ENCODE measurements at regions not wholly inside any gene's neighbourhood (a gene's known extent, or its start where the extent isn't known, plus 50 kb on each side); places are given as distances from the start of the nearest gene placed in this dataset.

- H3K4me3 ChIP-seq (ENCODE audit: low read length in 2 of 2), result no peak overlapping the region
- no peaks in the 10 kb centered on the region for H3K4me1 ChIP-seq (ENCODE audit: control insufficient read depth, insufficient read depth, low read length)
- H3K9me3 ChIP-seq (ENCODE audit: control insufficient read depth in 2 of 2, low read length in 2 of 2), result peaks cover 0 to 45% of the 10 kb centered on the region in 2 donors
- no peaks in the 10 kb centered on the region for H3K36me3 ChIP-seq (ENCODE audit: control insufficient read depth in 2 of 2, insufficient read depth in 2 of 2, low read length in 2 of 2)
- H3K27ac ChIP-seq (ENCODE audit: low read length), result no peak overlapping the region
- H3K27me3 ChIP-seq (ENCODE audit: control insufficient read depth in 1 of 2, insufficient read depth in 2 of 2, low read length in 2 of 2), result no peaks in the 10 kb centered on the region
- no peak overlapping the region for H3K9ac ChIP-seq (ENCODE audit: low read length in 2 of 2)
Observed at GRCh38 chr12:34379142-34379541, 356.8 kb downstream of the ALG10 start.

- no peaks in the 10 kb centered on the region for H3K27me3 ChIP-seq (ENCODE audit: control insufficient read depth in 1 of 2, insufficient read depth in 2 of 2, low read length in 2 of 2)
- peaks cover 0 to 48% of the 10 kb centered on the region in 2 donors for H3K9me3 ChIP-seq (ENCODE audit: control insufficient read depth in 2 of 2, low read length in 2 of 2)
- H3K4me3 ChIP-seq (ENCODE audit: low read length in 2 of 2), result no peak overlapping the region
- no peaks in the 10 kb centered on the region for H3K4me1 ChIP-seq (ENCODE audit: control insufficient read depth, insufficient read depth, low read length)
- no peaks in the 10 kb centered on the region for H3K36me3 ChIP-seq (ENCODE audit: control insufficient read depth in 2 of 2, insufficient read depth in 2 of 2, low read length in 2 of 2)
- no peak overlapping the region for H3K27ac ChIP-seq (ENCODE audit: low read length)
- no peak overlapping the region for H3K9ac ChIP-seq (ENCODE audit: low read length in 2 of 2)
Observed at GRCh38 chr12:34384693-34385092, 362.4 kb downstream of the ALG10 start.

DNA sequence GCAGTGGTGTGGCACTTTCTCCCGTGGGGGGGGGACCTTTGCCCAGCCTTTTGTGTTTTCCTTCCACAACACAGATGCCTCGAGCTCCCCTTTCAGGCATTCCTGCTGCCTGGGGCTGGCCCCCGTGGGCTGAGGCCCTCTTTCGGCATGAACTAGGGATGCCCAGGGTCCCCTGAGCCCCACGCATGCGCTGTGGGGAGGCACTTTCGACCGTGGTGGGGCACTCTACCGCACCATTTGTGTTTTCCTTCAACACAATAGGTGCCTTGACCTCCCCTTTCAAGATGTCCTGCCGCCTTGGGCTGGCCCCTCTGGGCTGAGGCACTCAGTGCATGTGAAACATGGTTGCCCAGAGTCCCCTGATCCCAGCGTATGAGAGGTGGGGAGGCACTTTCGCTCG, 363.7 kb downstream of the ALG10 start:
- no peak overlapping the region for H3K27ac ChIP-seq (ENCODE audit: low read length)
- H3K36me3 ChIP-seq (ENCODE audit: control insufficient read depth in 2 of 2, insufficient read depth in 2 of 2, low read length in 2 of 2), result no peaks in the 10 kb centered on the region
- H3K27me3 ChIP-seq (ENCODE audit: control insufficient read depth in 1 of 2, insufficient read depth in 2 of 2, low read length in 2 of 2), result peaks cover 0 to 2% of the 10 kb centered on the region in 2 donors
- H3K9me3 ChIP-seq (ENCODE audit: control insufficient read depth in 2 of 2, low read length in 2 of 2), result peaks cover 0 to 48% of the 10 kb centered on the region in 2 donors
- H3K9ac ChIP-seq (ENCODE audit: low read length in 2 of 2), result no peak overlapping the region
- no peak overlapping the region for H3K4me3 ChIP-seq (ENCODE audit: low read length in 2 of 2)
- H3K4me1 ChIP-seq (ENCODE audit: control insufficient read depth, insufficient read depth, low read length), result no peaks in the 10 kb centered on the region

DNA sequence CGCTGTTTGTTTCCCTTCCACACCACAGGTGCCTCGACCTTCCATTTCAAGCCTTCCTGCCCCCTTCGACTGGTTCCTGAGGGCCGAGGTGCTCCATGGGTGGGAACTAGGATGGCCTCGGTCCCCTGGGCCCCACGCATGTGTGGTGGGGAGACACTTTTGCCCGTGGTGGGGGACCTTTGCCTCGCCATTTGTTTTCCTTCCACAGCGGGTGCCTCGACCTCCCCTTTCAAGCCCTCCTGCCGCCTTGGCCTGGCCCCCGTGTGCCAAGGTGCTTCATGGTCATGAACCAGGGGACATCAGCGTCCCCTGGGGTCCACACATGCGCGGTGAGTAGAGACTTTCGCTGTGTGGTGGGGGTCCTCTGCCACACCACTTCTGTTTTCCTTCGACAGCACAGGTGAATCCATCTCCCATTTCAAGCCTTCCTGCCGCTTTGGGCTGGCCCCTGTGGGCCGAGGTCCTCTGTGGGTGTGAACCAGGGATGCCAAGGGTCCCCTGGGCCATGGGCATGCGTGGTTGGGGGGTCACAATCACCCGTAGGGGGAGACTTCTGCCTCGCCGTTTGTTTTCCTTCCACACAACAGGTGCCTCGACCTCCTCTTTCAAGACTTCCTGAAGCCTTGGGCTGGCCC, 364.4 kb downstream of the ALG10 start:
- H3K36me3 ChIP-seq (ENCODE audit: control insufficient read depth in 2 of 2, insufficient read depth in 2 of 2, low read length in 2 of 2), result no peaks in the 10 kb centered on the region
- no peaks in the 10 kb centered on the region for H3K4me1 ChIP-seq (ENCODE audit: control insufficient read depth, insufficient read depth, low read length)
- peaks cover 0 to 2% of the 10 kb centered on the region in 2 donors for H3K27me3 ChIP-seq (ENCODE audit: control insufficient read depth in 1 of 2, insufficient read depth in 2 of 2, low read length in 2 of 2)
- H3K4me3 ChIP-seq (ENCODE audit: low read length in 2 of 2), result no peak overlapping the region
- H3K9me3 ChIP-seq (ENCODE audit: control insufficient read depth in 2 of 2, low read length in 2 of 2), result peaks cover 0 to 47% of the 10 kb centered on the region in 2 donors
- H3K27ac ChIP-seq (ENCODE audit: low read length), result no peak overlapping the region
- H3K9ac ChIP-seq (ENCODE audit: low read length in 2 of 2), result no peak overlapping the region

- Histone ChIP-seq H3K27ac (ENCODE audit: low read length) (no peak overlapping the region), H3K36me3 (ENCODE audit: control insufficient read depth in 2 of 2, insufficient read depth in 2 of 2, low read length in 2 of 2) (no peaks in the 10 kb centered on the region), H3K9me3 (ENCODE audit: control insufficient read depth in 2 of 2, low read length in 2 of 2) (peaks cover 0 to 52% of the 10 kb centered on the region in 2 donors), H3K9ac (ENCODE audit: low read length in 2 of 2) (no peak overlapping the region), H3K4me1 (ENCODE audit: control insufficient read depth, insufficient read depth, low read length) (no peaks in the 10 kb centered on the region), H3K4me3 (ENCODE audit: low read length in 2 of 2) (no peak overlapping the region), H3K27me3 (ENCODE audit: control insufficient read depth in 1 of 2, insufficient read depth in 2 of 2, low read length in 2 of 2) (peaks cover 0 to 2% of the 10 kb centered on the region in 2 donors)
Observed at GRCh38 chr12:34387711-34388635, 365.7 kb downstream of the ALG10 start.

DNA sequence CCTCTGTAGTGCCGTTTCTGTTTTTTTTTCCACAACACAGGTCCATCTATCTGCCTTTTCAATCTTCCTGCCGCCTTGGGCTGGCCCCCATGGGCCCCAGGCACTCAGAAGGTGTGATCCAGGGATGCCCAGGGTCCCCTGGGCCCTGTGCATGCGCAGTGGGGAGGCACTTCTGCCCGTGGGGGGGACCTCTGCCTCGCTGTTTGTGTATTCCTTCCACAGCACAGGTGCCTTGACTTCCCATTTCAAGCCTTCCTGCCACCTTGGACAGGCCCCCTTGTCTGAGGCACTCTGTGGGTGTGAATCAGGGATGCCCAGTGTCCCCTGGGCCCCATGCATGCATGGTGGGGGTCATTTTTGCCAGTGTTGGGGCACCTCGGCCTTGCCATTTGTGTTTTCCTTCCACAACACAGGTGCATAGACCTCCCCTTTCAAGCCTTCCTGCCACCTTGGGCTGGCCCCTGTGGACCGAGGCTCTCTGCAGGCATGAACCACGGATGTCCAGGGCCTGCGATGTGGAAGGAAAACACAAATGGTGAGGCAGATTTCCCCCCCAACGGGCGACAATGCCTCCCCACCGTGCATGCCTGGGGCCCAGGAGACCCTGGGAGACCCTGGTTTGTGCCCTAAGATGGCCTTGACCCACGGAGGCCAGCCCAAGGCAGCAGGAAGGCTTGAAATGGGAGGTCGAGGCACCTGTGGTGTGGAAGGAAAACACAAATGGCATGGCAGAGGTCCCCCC, 366.5 kb downstream of the ALG10 start:
- H3K27me3 ChIP-seq (ENCODE audit: control insufficient read depth in 1 of 2, insufficient read depth in 2 of 2, low read length in 2 of 2), result peaks cover 0 to 2% of the 10 kb centered on the region in 2 donors
- no peak overlapping the region for H3K9ac ChIP-seq (ENCODE audit: low read length in 2 of 2)
- no peak overlapping the region for H3K4me3 ChIP-seq (ENCODE audit: low read length in 2 of 2)
- peaks cover 0 to 60% of the 10 kb centered on the region in 2 donors for H3K9me3 ChIP-seq (ENCODE audit: control insufficient read depth in 2 of 2, low read length in 2 of 2)
- no peaks in the 10 kb centered on the region for H3K36me3 ChIP-seq (ENCODE audit: control insufficient read depth in 2 of 2, insufficient read depth in 2 of 2, low read length in 2 of 2)
- no peak overlapping the region for H3K27ac ChIP-seq (ENCODE audit: low read length)
- H3K4me1 ChIP-seq (ENCODE audit: control insufficient read depth, insufficient read depth, low read length), result no peaks in the 10 kb centered on the region

GRCh38 chr12:34389378-34390170, 367.3 kb downstream of the ALG10 start:
- Histone ChIP-seq H3K36me3 (ENCODE audit: control insufficient read depth in 2 of 2, insufficient read depth in 2 of 2, low read length in 2 of 2) (no peaks in the 10 kb centered on the region), H3K9ac (ENCODE audit: low read length in 2 of 2) (no peak overlapping the region), H3K27me3 (ENCODE audit: control insufficient read depth in 1 of 2, insufficient read depth in 2 of 2, low read length in 2 of 2) (peaks cover 0 to 2% of the 10 kb centered on the region in 2 donors), H3K4me1 (ENCODE audit: control insufficient read depth, insufficient read depth, low read length) (no peaks in the 10 kb centered on the region), H3K4me3 (ENCODE audit: low read length in 2 of 2) (no peak overlapping the region), H3K9me3 (ENCODE audit: control insufficient read depth in 2 of 2, low read length in 2 of 2) (peaks cover 0 to 61% of the 10 kb centered on the region in 2 donors), H3K27ac (ENCODE audit: low read length) (no peak overlapping the region)

- peaks cover 0 to 63% of the 10 kb centered on the region in 2 donors for H3K9me3 ChIP-seq (ENCODE audit: control insufficient read depth in 2 of 2, low read length in 2 of 2)
- no peak overlapping the region for H3K9ac ChIP-seq (ENCODE audit: low read length in 2 of 2)
- H3K4me1 ChIP-seq (ENCODE audit: control insufficient read depth, insufficient read depth, low read length), result no peaks in the 10 kb centered on the region
- no peak overlapping the region for H3K4me3 ChIP-seq (ENCODE audit: low read length in 2 of 2)
- no peaks in the 10 kb centered on the region for H3K36me3 ChIP-seq (ENCODE audit: control insufficient read depth in 2 of 2, insufficient read depth in 2 of 2, low read length in 2 of 2)
- H3K27me3 ChIP-seq (ENCODE audit: control insufficient read depth in 1 of 2, insufficient read depth in 2 of 2, low read length in 2 of 2), result peaks cover 0 to 2% of the 10 kb centered on the region in 2 donors
- H3K27ac ChIP-seq (ENCODE audit: low read length), result no peak overlapping the region
Observed at GRCh38 chr12:34390171-34390841, 368.0 kb downstream of the ALG10 start.

DNA sequence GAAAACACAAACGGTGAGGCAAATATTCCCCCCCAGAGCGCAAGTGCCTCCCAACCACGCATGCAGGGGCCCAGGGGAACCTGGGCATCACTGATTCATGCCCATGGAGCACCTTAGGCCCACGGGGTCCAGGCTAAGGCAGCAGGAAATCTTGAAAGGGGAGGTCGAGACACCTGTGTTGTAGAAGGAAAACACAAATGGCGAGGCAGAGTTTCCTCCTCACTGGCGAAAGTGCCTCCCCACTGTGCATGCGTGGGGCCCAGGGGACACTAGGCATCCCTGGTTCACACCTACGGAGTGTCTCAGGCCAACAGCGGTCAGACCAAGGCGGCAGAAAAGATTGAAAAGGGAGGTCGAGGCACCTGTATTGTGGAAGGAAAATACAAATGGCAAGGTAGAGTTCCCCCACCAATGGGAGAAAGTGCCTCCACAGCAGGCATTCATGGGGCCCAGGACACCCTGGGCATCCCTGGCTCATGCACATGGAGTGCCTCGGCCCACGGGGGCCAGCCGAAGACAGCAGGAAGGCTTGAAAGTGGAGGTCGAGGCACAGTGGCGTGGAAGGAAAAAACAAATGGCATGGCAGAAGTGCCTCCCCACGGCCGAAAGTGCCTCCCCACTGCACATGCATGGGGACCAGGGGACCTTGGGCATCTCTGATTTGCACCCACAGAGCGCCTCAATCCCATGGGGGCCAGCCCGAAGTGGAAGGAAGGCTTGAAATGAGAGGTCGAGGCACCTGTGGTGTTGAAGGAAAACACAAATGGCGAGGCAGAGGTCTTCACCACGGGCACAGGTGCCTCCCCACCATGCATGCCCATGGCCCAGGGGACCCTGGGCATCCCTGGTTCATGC, 368.8 kb downstream of the ALG10 start:
- H3K27ac ChIP-seq (ENCODE audit: low read length), result no peak overlapping the region
- no peak overlapping the region for H3K4me3 ChIP-seq (ENCODE audit: low read length in 2 of 2)
- no peaks in the 10 kb centered on the region for H3K4me1 ChIP-seq (ENCODE audit: control insufficient read depth, insufficient read depth, low read length)
- peaks cover 0 to 61% of the 10 kb centered on the region in 2 donors for H3K9me3 ChIP-seq (ENCODE audit: control insufficient read depth in 2 of 2, low read length in 2 of 2)
- H3K9ac ChIP-seq (ENCODE audit: low read length in 2 of 2), result no peak overlapping the region
- H3K36me3 ChIP-seq (ENCODE audit: control insufficient read depth in 2 of 2, insufficient read depth in 2 of 2, low read length in 2 of 2), result no peaks in the 10 kb centered on the region
- peaks cover 0 to 4% of the 10 kb centered on the region in 2 donors for H3K27me3 ChIP-seq (ENCODE audit: control insufficient read depth in 1 of 2, insufficient read depth in 2 of 2, low read length in 2 of 2)
